Adrenal gland (tissue), 9 donors: ENCODE measurements at regions not wholly inside any gene's neighbourhood (a gene's known extent, or its start where the extent isn't known, plus 50 kb on each side); places are given as distances from the start of the nearest gene placed in this dataset.

Experiments used
- DNase-seq, 7 donors: peaks; one replicate each; pipeline ENCODE4 v3.0.0-alpha.2; 2019 to 2020
- H3K27ac ChIP-seq, 5 donors: fragments of 200-600 bp; sonication (generic) in 4 of 5; 1 replicate in 3 of 5; 2 replicates in 2 of 5; pipeline versions ENCODE4 v1.5.1 to v1.8.0; 2016 to 2020; ENCODE audit warnings: mild to moderate bottlenecking in 1 of 5
- H3K27me3 ChIP-seq: fragments of 200-600 bp; 2 replicates; pipeline ENCODE4 v1.8.0; 2021
- H3K36me3 ChIP-seq, 2 donors: fragments of 200-600 bp; replicated peaks in 1 of 2; 1 replicate in 1 of 2; 2 replicates in 1 of 2; pipeline versions ENCODE4 v1.5.1 to v1.8.0; 2018 to 2022
- H3K4me1 ChIP-seq, 2 donors: fragments of 200-600 bp; replicated peaks in 1 of 2; 1 replicate in 1 of 2; 2 replicates in 1 of 2; pipeline versions ENCODE4 v1.5.1 to v1.8.0; 2018 to 2021
- H3K4me3 ChIP-seq, 4 donors: fragments of 200-600 bp; sonication (generic) in 3 of 4; one replicate each; pipeline ENCODE4 v1.5.1; 2016 to 2018
- H3K9me3 ChIP-seq, 3 donors: fragments of 200-600 bp; sonication (generic) in 1 of 3; replicated peaks in 1 of 3; 1 replicate in 2 of 3; 2 replicates in 1 of 3; pipeline versions ENCODE4 v1.5.1 to v1.8.0; 2016 to 2021
- POLR2A ChIP-seq, 2 donors: fragments of 450-650 bp; IDR thresholded peaks; one replicate each; pipeline ENCODE4 v1.6.1; 2017; ENCODE audit warnings: antibody characterized with exemption in 2 of 2, mild to moderate bottlenecking in 2 of 2, moderate library complexity in 1 of 2
- WGBS, 4 donors: extraction: QIAGEN DNeasy Blood & Tissue Kit in 2 of 4; methylation state at CpG; one replicate each; pipeline versions ENCODE4 v1.1.5 to v1.1.7; 2013 to 2017; 5-methylcytosine and 5-hydroxymethylcytosine counted together
- intact Hi-C, 2 donors: fragments of 100-400 bp; cut with DNase I; formaldehyde crosslinking; loops; one replicate each; pipeline versions ENCODE4 v1.14.1 to v1.15.0; 2022 to 2023
- TF ChIP-seq, protein P1 (sequence below), 6 experiments: fragments of 450-650 bp in 4 of 6; fragments of 200-600 bp in 2 of 6; sonication (generic) in 1 of 6; IDR thresholded peaks; 1 replicate in 5 of 6; 2 replicates in 1 of 6; pipeline versions ENCODE4 v1.5.1 to v1.8.0; 2016 to 2021; ENCODE audit warnings: antibody characterized with exemption in 6 of 6, mild to moderate bottlenecking in 2 of 6, moderate library complexity in 1 of 6
- donor health status: healthy with polysubstance abuse.
- donor health status: Bipolar disorder and iron deficiency.
- donor health status: DM: yes; HTN: yes; CAD: no.
- donor health status: DM: no; HTN: no; CAD: no.
- donor health status: DM: no; HTN: no; CAD: no.

DNA sequence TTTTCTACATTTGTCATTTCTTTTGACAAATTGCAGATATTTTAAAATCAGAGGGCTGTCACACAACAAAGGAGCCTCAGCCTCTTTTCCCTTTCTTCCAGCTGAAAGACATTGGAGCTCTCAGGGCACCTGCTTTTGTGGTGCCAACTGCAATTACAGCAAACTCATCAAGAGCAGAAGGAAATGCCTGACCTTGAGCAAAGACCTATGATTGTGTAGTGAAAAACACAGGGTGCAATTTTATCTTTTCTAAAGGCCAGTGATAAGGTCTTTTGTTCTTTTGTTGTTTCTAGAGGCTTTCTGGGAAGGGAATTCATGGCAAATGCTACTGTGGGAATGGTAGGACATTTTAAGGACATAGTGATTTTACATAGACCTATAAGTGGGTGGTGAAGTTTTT is 214.3 kb downstream of the OXSM start:
- H3K27ac ChIP-seq, result no peak overlapping the region
- intact Hi-C loops, result no loop called here
- DNase-seq, result no peak

DNA sequence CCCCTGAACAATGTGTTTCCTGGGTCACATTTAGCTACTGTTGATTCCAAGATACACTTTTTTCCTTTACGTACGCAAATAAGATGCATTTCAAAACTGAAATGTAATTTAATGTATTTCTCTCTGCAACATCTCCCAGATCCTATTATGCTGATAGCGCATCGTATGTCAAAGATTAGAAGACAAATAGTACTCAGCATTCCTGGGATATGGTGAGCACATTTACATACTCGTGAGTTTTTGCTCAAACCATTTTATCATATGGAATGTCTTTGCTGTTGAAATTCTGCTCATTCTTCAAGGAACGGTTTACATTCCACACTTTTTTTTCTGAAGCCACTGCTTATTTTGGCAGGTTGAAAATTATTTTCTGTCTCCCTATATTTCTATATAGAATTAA is 221.4 kb downstream of the OXSM start:
- TF ChIP-seq, protein P1, sequence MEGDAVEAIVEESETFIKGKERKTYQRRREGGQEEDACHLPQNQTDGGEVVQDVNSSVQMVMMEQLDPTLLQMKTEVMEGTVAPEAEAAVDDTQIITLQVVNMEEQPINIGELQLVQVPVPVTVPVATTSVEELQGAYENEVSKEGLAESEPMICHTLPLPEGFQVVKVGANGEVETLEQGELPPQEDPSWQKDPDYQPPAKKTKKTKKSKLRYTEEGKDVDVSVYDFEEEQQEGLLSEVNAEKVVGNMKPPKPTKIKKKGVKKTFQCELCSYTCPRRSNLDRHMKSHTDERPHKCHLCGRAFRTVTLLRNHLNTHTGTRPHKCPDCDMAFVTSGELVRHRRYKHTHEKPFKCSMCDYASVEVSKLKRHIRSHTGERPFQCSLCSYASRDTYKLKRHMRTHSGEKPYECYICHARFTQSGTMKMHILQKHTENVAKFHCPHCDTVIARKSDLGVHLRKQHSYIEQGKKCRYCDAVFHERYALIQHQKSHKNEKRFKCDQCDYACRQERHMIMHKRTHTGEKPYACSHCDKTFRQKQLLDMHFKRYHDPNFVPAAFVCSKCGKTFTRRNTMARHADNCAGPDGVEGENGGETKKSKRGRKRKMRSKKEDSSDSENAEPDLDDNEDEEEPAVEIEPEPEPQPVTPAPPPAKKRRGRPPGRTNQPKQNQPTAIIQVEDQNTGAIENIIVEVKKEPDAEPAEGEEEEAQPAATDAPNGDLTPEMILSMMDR (IDR thresholded peaks at IDR 0.05), result no peak
- TF ChIP-seq POLR2A (IDR thresholded peaks at IDR 0.05), result no peak
- no peak for DNase-seq
- Histone ChIP-seq H3K27me3 (no peaks in the 10 kb centered on the region), H3K36me3 (no peaks in the 10 kb centered on the region), H3K4me1 (no peaks in the 10 kb centered on the region), H3K27ac (no peak overlapping the region), H3K4me3 (no peak overlapping the region), H3K9me3 (no peaks in the 10 kb centered on the region)
- 72 to 77% (median 74%) methylated on average over 6 of the region's 6 CpGs for WGBS, 4 donors
- intact Hi-C loops, result no loop called here

More for the DNA sequence above, 214.3 kb downstream of the OXSM start:
- Histone ChIP-seq H3K9me3 (no peaks in the 10 kb centered on the region), H3K4me1 (no peaks in the 10 kb centered on the region), H3K27me3 (no peaks in the 10 kb centered on the region), H3K36me3 (no peaks in the 10 kb centered on the region), H3K4me3 (no peak overlapping the region)
- no peak for TF ChIP-seq POLR2A (IDR thresholded peaks at IDR 0.05)
- TF ChIP-seq, protein P1 (IDR thresholded peaks at IDR 0.05), result no peak

DNA sequence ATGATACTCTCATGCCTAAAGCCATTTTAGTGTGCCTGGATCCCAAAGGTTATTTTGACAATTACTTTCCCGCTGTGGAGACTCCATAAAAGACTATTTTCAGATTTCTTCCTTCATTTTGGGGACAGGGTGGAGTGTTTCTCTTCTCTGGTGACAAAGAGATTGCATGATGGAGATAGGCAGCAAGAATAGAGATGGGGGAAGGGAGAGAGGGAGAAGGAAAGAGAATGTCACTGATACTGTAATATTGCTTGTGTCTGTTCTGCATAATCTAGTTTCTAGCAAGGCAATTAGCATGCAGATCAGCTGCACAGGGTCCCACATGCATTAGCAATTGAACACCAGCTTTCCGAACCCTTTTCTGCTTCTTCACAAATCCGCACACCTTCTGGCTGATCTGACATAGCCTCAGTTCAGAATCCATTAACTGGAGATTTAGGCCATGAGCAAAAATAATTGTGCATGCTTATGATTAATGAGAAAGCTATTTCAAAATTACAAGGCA is 222.4 kb downstream of the OXSM start:
- Histone ChIP-seq H3K27ac (no peak overlapping the region), H3K9me3 (no peaks in the 10 kb centered on the region), H3K36me3 (no peaks in the 10 kb centered on the region), H3K4me1 (no peaks in the 10 kb centered on the region), H3K4me3 (no peak overlapping the region), H3K27me3 (no peaks in the 10 kb centered on the region)
- 78 to 89% (median 83%) methylated on average over 3 of the region's 3 CpGs for WGBS, 4 donors
- DNase-seq, result no peak
- no peak for TF ChIP-seq POLR2A (IDR thresholded peaks at IDR 0.05)
- TF ChIP-seq, protein P1 (IDR thresholded peaks at IDR 0.05), result no peak
- intact Hi-C loops, result no loop called here

DNA sequence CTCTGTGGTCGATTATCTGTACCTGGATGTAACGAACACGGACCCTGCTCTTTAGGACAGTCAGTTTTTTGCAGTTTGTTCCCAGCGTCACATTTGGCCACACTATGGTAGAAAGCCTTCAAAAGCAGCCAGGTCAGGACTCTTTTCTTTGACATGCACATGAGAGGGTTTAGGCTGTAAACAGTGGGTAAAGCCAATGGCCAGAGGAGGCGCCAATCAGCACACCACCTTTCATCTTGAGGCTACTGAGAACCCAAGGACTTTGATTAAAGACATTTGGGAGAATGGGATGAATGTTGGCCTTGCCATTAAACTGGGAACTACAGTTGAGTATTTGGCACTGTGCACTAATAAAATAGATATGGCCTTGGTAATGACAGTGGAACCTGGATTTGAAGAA is 225.9 kb downstream of the OXSM start:
- Histone ChIP-seq H3K27ac (no peak overlapping the region), H3K4me1 (no peaks in the 10 kb centered on the region), H3K27me3 (no peaks in the 10 kb centered on the region), H3K36me3 (no peaks in the 10 kb centered on the region), H3K4me3 (no peak overlapping the region), H3K9me3 (no peaks in the 10 kb centered on the region)
- TF ChIP-seq, protein P1 (IDR thresholded peaks at IDR 0.05), result no peak
- TF ChIP-seq POLR2A (IDR thresholded peaks at IDR 0.05), result no peak
- DNase-seq, result no peak
- intact Hi-C loops, result no loop called here
- WGBS, 4 donors, result 75 to 90% (median 80%) methylated on average over 5 of the region's 5 CpGs
